ENCODE measurements at regions not wholly inside any gene's neighbourhood (a gene's known extent, or its start where the extent isn't known, plus 50 kb on each side); places are given as distances from the start of the nearest gene placed in this dataset.

GRCh38 chr2:55811048-55811447 is 112.5 kb downstream of the EFEMP1 start:
- no peak overlapping the region for H3K4me3 ChIP-seq (ENCODE audit: low read length)
- TF ChIP-seq CTCF (IDR thresholded peaks at IDR 0.05; ENCODE audit: insufficient read depth, low read depth, low read length, missing control alignments) = no peak
- no peak for DNase-seq (ENCODE audit: low read depth)

GRCh38 chr2:55810622-55811020 is 113.0 kb downstream of the EFEMP1 start:
- DNase-seq (ENCODE audit: low read depth) = no peak
- no peak overlapping the region for H3K4me3 ChIP-seq (ENCODE audit: low read length)
- TF ChIP-seq CTCF (IDR thresholded peaks at IDR 0.05; ENCODE audit: insufficient read depth, low read depth, low read length, missing control alignments) = no peak

GRCh38 chr2:55809875-55810621 is 113.5 kb downstream of the EFEMP1 start:
- peak; percentile 10 for DNase-seq (ENCODE audit: low read depth)
- no peak overlapping the region for H3K4me3 ChIP-seq (ENCODE audit: low read length)
- no peak for TF ChIP-seq CTCF (IDR thresholded peaks at IDR 0.05; ENCODE audit: insufficient read depth, low read depth, low read length, missing control alignments)

- no peak for TF ChIP-seq CTCF (IDR thresholded peaks at IDR 0.05; ENCODE audit: insufficient read depth, low read depth, low read length, missing control alignments)
- DNase-seq (ENCODE audit: low read depth) = no peak
- H3K4me3 ChIP-seq (ENCODE audit: low read length) = no peak overlapping the region
These were observed 114.3 kb upstream of the PNPT1 start for GRCh38 chr2:55807900-55808299.

- TF ChIP-seq CTCF (IDR thresholded peaks at IDR 0.05; ENCODE audit: insufficient read depth, low read depth, low read length, missing control alignments) = no peak
- DNase-seq (ENCODE audit: low read depth) = no peak
These were observed 112.0 kb upstream of the PNPT1 start for GRCh38 chr2:55805686-55806085.

GRCh38 chr2:55804535-55804934 is 110.9 kb upstream of the PNPT1 start:
- no peak for TF ChIP-seq CTCF (IDR thresholded peaks at IDR 0.05; ENCODE audit: insufficient read depth, low read depth, low read length, missing control alignments)
- no peak overlapping the region for H3K4me3 ChIP-seq (ENCODE audit: low read length)
- DNase-seq (ENCODE audit: low read depth) = no peak

More at GRCh38 chr2:55805686-55806085, 112.0 kb upstream of the PNPT1 start:
- H3K4me3 ChIP-seq (ENCODE audit: low read length) = no peak overlapping the region

GRCh38 chr2:55802067-55802466 is 108.4 kb upstream of the PNPT1 start:
- no peak for DNase-seq (ENCODE audit: low read depth)
- no peak for TF ChIP-seq CTCF (IDR thresholded peaks at IDR 0.05; ENCODE audit: insufficient read depth, low read depth, low read length, missing control alignments)

More at GRCh38 chr2:55802067-55802466, 108.4 kb upstream of the PNPT1 start:
- H3K4me3 ChIP-seq (ENCODE audit: low read length) = no peak overlapping the region

Data from epithelial cell of esophagus (primary cell).